IMR-90 (cell line): ENCODE measurements at regions not wholly inside any gene's neighbourhood (a gene's known extent, or its start where the extent isn't known, plus 50 kb on each side); places are given as distances from the start of the nearest gene placed in this dataset.

ENCODE experiments used
- ATAC-seq: fragments of 200-7000 bp; cut with Tn5 transposase; 2 replicates; pipeline ENCODE4 v1.9.1; 2020; ENCODE audit warnings: low read depth, mild to moderate bottlenecking, moderate library complexity
- BruUV-seq: library from RNA; stranded (reverse); fragments of 400-500 nt; replicated peaks from 2 replicates; lab custom pipeline; 2021; lab: Mats Ljungman, UMichigan
- CTCF ChIA-PET: fragments of 300-600 bp; formaldehyde crosslinking; extraction: SDS; loops from one replicate; lab custom pipeline; 2021; ENCODE audit warnings: antibody characterized with exemption; lab: Yijun Ruan, JAX
- POLR2A ChIA-PET: fragments of 300-600 bp; sonication (Branson Sonifier 250); formaldehyde crosslinking; loops from one replicate; lab custom pipeline; 2022; ENCODE audit warnings: antibody characterized with exemption; ENCODE audit not compliant: unreplicated experiment; lab: Charles Lee
- DNase-seq: peaks from one replicate; pipeline ENCODE4 v3.0.0; 2013
- H2AFZ ChIP-seq: replicated peaks from 2 replicates; pipeline ENCODE3; 2013; ENCODE audit warnings: low read length, mild to moderate bottlenecking; ENCODE audit not compliant: poor library complexity
- H2AK5ac ChIP-seq: 2 replicates; pipeline ENCODE4 v1.6.1; 2013; ENCODE audit warnings: low read depth, low read length, inconsistent platforms
- H2AK9ac ChIP-seq: replicated peaks from 2 replicates; pipeline ENCODE3; 2013; ENCODE audit warnings: mild to moderate bottlenecking, low read depth, low read length, moderate library complexity; ENCODE audit not compliant: poor library complexity
- H2BK120ac ChIP-seq: 2 replicates; pipeline ENCODE4 v1.6.1; 2013; ENCODE audit warnings: low read depth, low read length, inconsistent platforms
- H2BK15ac ChIP-seq: 3 replicates; pipeline ENCODE4 v1.6.1; 2013; ENCODE audit warnings: low read depth, low read length, inconsistent platforms
- H2BK20ac ChIP-seq: 2 replicates; pipeline ENCODE4 v1.6.1; 2013; ENCODE audit warnings: low read depth, mild to moderate bottlenecking, inconsistent platforms, low read length, moderate library complexity
- H2BK5ac ChIP-seq: 2 replicates; pipeline ENCODE4 v1.6.1; 2013; ENCODE audit warnings: mild to moderate bottlenecking, low read depth, low read length, inconsistent platforms; ENCODE audit not compliant: poor library complexity, severe bottlenecking
- H3K14ac ChIP-seq: replicated peaks from 2 replicates; pipeline ENCODE4 v1.6.1; 2013; ENCODE audit warnings: low read depth, low read length, inconsistent platforms
- H3K18ac ChIP-seq: 2 replicates; pipeline ENCODE4 v1.6.1; 2013; ENCODE audit warnings: low read depth, low read length, control low read depth
- H3K23ac ChIP-seq: 2 replicates; pipeline ENCODE4 v1.6.1; 2013; ENCODE audit warnings: low read depth, low read length, inconsistent platforms
- H3K27ac ChIP-seq: 2 replicates; pipeline ENCODE4 v1.5.1; 2013; ENCODE audit warnings: mild to moderate bottlenecking, control low read depth, low read length; ENCODE audit not compliant: insufficient read depth
- H3K27me3 ChIP-seq: 2 replicates; pipeline ENCODE4 v1.6.1; 2013; ENCODE audit warnings: low read length; ENCODE audit not compliant: control insufficient read depth, insufficient read depth
- H3K36me3 ChIP-seq: 2 replicates; pipeline ENCODE4 v1.6.1; 2013; ENCODE audit warnings: low read length, mixed read lengths; ENCODE audit not compliant: control insufficient read depth, insufficient read depth
- H3K4ac ChIP-seq: 2 replicates; pipeline ENCODE4 v1.6.1; 2013; ENCODE audit warnings: low read depth, low read length, inconsistent platforms
- H3K4me1 ChIP-seq: 2 replicates; pipeline ENCODE4 v1.6.1; 2013; ENCODE audit warnings: low read length, mixed read lengths; ENCODE audit not compliant: control insufficient read depth, insufficient read depth
- H3K4me2 ChIP-seq: 2 replicates; pipeline ENCODE4 v1.6.1; 2013; ENCODE audit warnings: low read depth, mild to moderate bottlenecking, control low read depth, low read length, moderate library complexity
- H3K4me3 ChIP-seq: 2 replicates; pipeline ENCODE4 v1.5.1; 2013; ENCODE audit warnings: low read depth, mild to moderate bottlenecking, control low read depth, low read length, moderate library complexity; ENCODE audit not compliant: insufficient read depth
- H3K56ac ChIP-seq: 2 replicates; pipeline ENCODE4 v1.6.1; 2013; ENCODE audit warnings: low read length, inconsistent platforms; ENCODE audit not compliant: insufficient read depth; ENCODE audit errors: extremely low read depth
- H3K79me1 ChIP-seq, 2 experiments: 2 replicates each; pipeline ENCODE4 v1.6.1; 2013; ENCODE audit warnings: low read length in 2 of 2, inconsistent platforms in 1 of 2, low read depth in 1 of 2
- H3K9ac ChIP-seq: 2 replicates; pipeline ENCODE4 v1.6.1; 2013; ENCODE audit warnings: low read depth, low read length, control low read depth
- H3K9me1 ChIP-seq: 2 replicates; pipeline ENCODE4 v1.6.1; 2013; ENCODE audit warnings: low read length, inconsistent platforms; ENCODE audit not compliant: insufficient read depth
- H3K9me3 ChIP-seq: 2 replicates; pipeline ENCODE4 v1.6.1; 2013; ENCODE audit warnings: low read length; ENCODE audit not compliant: control insufficient read depth, insufficient read depth
- H4K20me1 ChIP-seq: 2 replicates; pipeline ENCODE4 v1.6.1; 2013; ENCODE audit warnings: low read length, inconsistent platforms; ENCODE audit not compliant: insufficient read depth
- H4K5ac ChIP-seq: 2 replicates; pipeline ENCODE4 v1.6.1; 2013; ENCODE audit warnings: mild to moderate bottlenecking, low read depth, low read length, control low read depth
- H4K8ac ChIP-seq, 2 experiments: 2 replicates each; pipeline ENCODE4 v1.6.1; 2013; ENCODE audit warnings: low read depth in 2 of 2, low read length in 2 of 2, control low read depth in 1 of 2, inconsistent platforms in 1 of 2
- H4K91ac ChIP-seq: 2 replicates; pipeline ENCODE4 v1.6.1; 2013; ENCODE audit warnings: low read depth, low read length, inconsistent platforms; ENCODE audit not compliant: insufficient read depth
- MAZ ChIP-seq: IDR thresholded peaks from 2 replicates; pipeline ENCODE4 v1.6.1; 2012; ENCODE audit warnings: low read depth, mild to moderate bottlenecking, low read length, improper control_type of control experiment, moderate library complexity, borderline replicate concordance
- MXI1 ChIP-seq: IDR thresholded peaks from 2 replicates; pipeline ENCODE4 v1.6.1; 2012; ENCODE audit warnings: low read depth, mild to moderate bottlenecking, low read length, moderate library complexity, borderline replicate concordance
- WGBS, 2 experiments: methylation state at CpG; one replicate each; pipeline versions ENCODE4 v1.1.5 to v1.1.7; 2013; ENCODE audit warnings: missing lambda C conversion rate in 2 of 2; ENCODE audit not compliant: insufficient read length in 1 of 2; ENCODE audit errors: extremely low coverage in 2 of 2; 5-methylcytosine and 5-hydroxymethylcytosine counted together
- dilution Hi-C: fragments of 300-500 bp; cut with HindIII; formaldehyde crosslinking; loops from one replicate; pipeline ENCODE4 v1.14.3; 2018; ENCODE audit warnings: low sequenced_read_pairs; ENCODE audit not compliant: unreplicated experiment
- in situ Hi-C: fragments of 300-500 bp; cut with MboI; formaldehyde crosslinking; loops from 3 replicates; pipeline ENCODE4 v1.14.3; 2019; ENCODE audit warnings: low sequenced_read_pairs, inconsistent platforms, mixed read lengths
- intact Hi-C: fragments of 100-400 bp; cut with micrococcal nuclease; formaldehyde crosslinking; loops from 2 replicates; pipeline ENCODE4 v1.10.0; 2022

DNA sequence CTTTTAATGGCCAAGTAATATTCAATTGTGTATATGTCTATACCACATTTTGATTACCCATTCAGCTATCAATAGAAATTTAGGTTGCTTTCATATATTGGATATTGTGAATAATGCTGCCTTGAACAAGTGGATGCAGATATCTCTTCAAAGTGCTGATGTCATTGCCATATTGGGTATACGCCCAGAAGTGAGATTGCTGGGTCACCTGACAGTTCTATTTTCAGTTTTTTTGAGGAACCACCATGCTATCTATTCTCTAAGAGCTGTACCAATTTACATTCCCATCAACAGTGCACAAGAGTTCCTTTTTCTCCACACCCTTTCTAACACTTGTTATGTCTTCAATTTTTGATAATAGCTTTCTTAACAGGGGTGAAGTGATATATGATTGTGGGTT lies 306.9 kb downstream of the ZNF516 start:
- Histone ChIP-seq H3K27ac (no peak overlapping the region), H4K20me1 (no peaks in the 10 kb centered on the region), H2AK9ac (no peak overlapping the region), H2AK5ac (no peak overlapping the region), H3K9me1 (no peaks in the 10 kb centered on the region), H3K23ac (no peak overlapping the region), H3K79me1 (no peaks in the 10 kb centered on the region), H3K4ac (no peak overlapping the region), H3K4me1 (no peaks in the 10 kb centered on the region), H3K4me3 (no peak overlapping the region), H2BK15ac (no peak overlapping the region), H4K91ac (no peak overlapping the region), H2BK20ac (no peak overlapping the region), H4K5ac (no peak overlapping the region), H3K18ac (no peak overlapping the region), H2AFZ (no peak overlapping the region), H3K27me3 (no peaks in the 10 kb centered on the region), H3K9me3 (no peaks in the 10 kb centered on the region; the same call in 1 of the 2 replicates), H3K36me3 (no peaks in the 10 kb centered on the region), H3K4me2 (no peak overlapping the region), H2BK120ac (no peak overlapping the region), H3K9ac (no peak overlapping the region), H3K56ac (no peak overlapping the region), H4K8ac (no peak overlapping the region), H2BK5ac (no peak overlapping the region), H3K14ac (no peak overlapping the region)
- no peak for ATAC-seq
- BruUV-seq = no TSS peak
- dilution Hi-C loops (no loop called here), in situ Hi-C loops (no loop called here), intact Hi-C loops (no loop called here)
- TF ChIP-seq MAZ (no peak), MXI1 (no peak)
- ChIA-PET POLR2A (no interaction called here), CTCF (interaction anchor here (0.7 kb wide), 1 partner anchor 9 kb away, joined by 3 read pairs; no protein-coding TSS in a partner anchor)
- WGBS, 2 experiments = 33% methylated on average over 1 of the region's 1 CpG; no CpG with 5 or more reads in 1 of the 2 experiments
- no peak for DNase-seq
